IgD-negative memory B cell (primary cell): ENCODE measurements at regions not wholly inside any gene's neighbourhood (a gene's known extent, or its start where the extent isn't known, plus 50 kb on each side); places are given as distances from the start of the nearest gene placed in this dataset.
"Not testable (repeated sequence)": the region's sequence is repeated elsewhere in the genome, so short reads cannot be mapped to it uniquely, and the experiment has no call there.

Source experiments
- H3K27ac Mint-ChIP-seq, 3 donors: one replicate each; pipeline ENCODE4 v1.8.0; 2020 to 2022; ENCODE audit warnings: mild to moderate bottlenecking in 3 of 3, mixed read lengths in 3 of 3, moderate library complexity in 1 of 3
- H3K27me3 Mint-ChIP-seq: one replicate; pipeline ENCODE4 v1.8.0; 2021; ENCODE audit warnings: mixed read lengths
- H3K36me3 Mint-ChIP-seq: one replicate; pipeline ENCODE4 v1.8.0; 2020; ENCODE audit warnings: mild to moderate bottlenecking, mixed read lengths
- H3K4me1 Mint-ChIP-seq, 3 donors: one replicate each; pipeline ENCODE4 v1.8.0; 2020 to 2022; ENCODE audit warnings: mixed read lengths in 3 of 3, mild to moderate bottlenecking in 1 of 3
- H3K4me3 Mint-ChIP-seq, 4 donors: one replicate each; pipeline ENCODE4 v1.8.0; 2020 to 2022; ENCODE audit warnings: mild to moderate bottlenecking in 4 of 4, mixed read lengths in 4 of 4, moderate library complexity in 3 of 4
- H3K9me3 Mint-ChIP-seq, 3 donors: one replicate each; pipeline ENCODE4 v1.8.0; 2020 to 2021; ENCODE audit warnings: mixed read lengths in 3 of 3, mild to moderate bottlenecking in 1 of 3

- not testable (repeated sequence) for H3K4me1 Mint-ChIP-seq, H3K27ac Mint-ChIP-seq, H3K36me3 Mint-ChIP-seq, H3K4me3 Mint-ChIP-seq, H3K9me3 Mint-ChIP-seq, H3K27me3 Mint-ChIP-seq
Measured at GRCh38 chr10:9138829-9139228, 1084.3 kb downstream of the GATA3 start.

- peaks cover 0 to 1% (median 0%) of the 10 kb centered on the region in 3 donors for H3K4me1 Mint-ChIP-seq
- no peak overlapping the region for H3K4me3 Mint-ChIP-seq
Measured at GRCh38 chr10:9140373-9140772, 1085.9 kb downstream of the GATA3 start.

GRCh38 chr10:9147475-9147874 is 1093.0 kb downstream of the GATA3 start:
- no peak overlapping the region for H3K4me3 Mint-ChIP-seq
- H3K36me3 Mint-ChIP-seq = no peaks in the 10 kb centered on the region
- no peak overlapping the region for H3K27ac Mint-ChIP-seq
- no peaks in the 10 kb centered on the region for H3K4me1 Mint-ChIP-seq
- no peaks in the 10 kb centered on the region for H3K27me3 Mint-ChIP-seq
- H3K9me3 Mint-ChIP-seq = peaks cover 0 to 12% (median 8%) of the 10 kb centered on the region in 3 donors

More at GRCh38 chr10:9140373-9140772, 1085.9 kb downstream of the GATA3 start:
- Mint-ChIP-seq H3K27ac (no peak overlapping the region), H3K36me3 (no peaks in the 10 kb centered on the region), H3K27me3 (peaks cover 2% of the 10 kb centered on the region), H3K9me3 (peaks cover 0 to 3% (median 1%) of the 10 kb centered on the region in 3 donors)

GRCh38 chr10:9149134-9149533 is 1094.6 kb downstream of the GATA3 start:
- Mint-ChIP-seq H3K4me3 (no peak overlapping the region), H3K27me3 (no peaks in the 10 kb centered on the region), H3K9me3 (peaks cover 0 to 12% (median 8%) of the 10 kb centered on the region in 3 donors), H3K36me3 (no peaks in the 10 kb centered on the region), H3K4me1 (no peaks in the 10 kb centered on the region), H3K27ac (no peak overlapping the region)

- H3K27ac Mint-ChIP-seq, H3K4me3 Mint-ChIP-seq, H3K9me3 Mint-ChIP-seq, H3K4me1 Mint-ChIP-seq, H3K36me3 Mint-ChIP-seq, H3K27me3 Mint-ChIP-seq: not testable (repeated sequence)
Measured at GRCh38 chr10:9153057-9153456, 1098.6 kb downstream of the GATA3 start.

- H3K9me3 Mint-ChIP-seq = peaks cover 2 to 8% (median 5%) of the 10 kb centered on the region in 3 donors
- H3K27me3 Mint-ChIP-seq = no peaks in the 10 kb centered on the region
- H3K4me3 Mint-ChIP-seq = no peak overlapping the region
- H3K36me3 Mint-ChIP-seq = no peaks in the 10 kb centered on the region
- no peaks in the 10 kb centered on the region for H3K4me1 Mint-ChIP-seq
- no peak overlapping the region for H3K27ac Mint-ChIP-seq
Measured at GRCh38 chr10:9157656-9158055, 1103.2 kb downstream of the GATA3 start.

- peaks cover 5 to 12% (median 5%) of the 10 kb centered on the region in 3 donors for H3K9me3 Mint-ChIP-seq
- H3K27ac Mint-ChIP-seq = no peak overlapping the region
Measured at GRCh38 chr10:9158675-9159074, 1104.2 kb downstream of the GATA3 start.

GRCh38 chr10:9160275-9160674 is 1105.8 kb downstream of the GATA3 start:
- Mint-ChIP-seq H3K4me1 (no peaks in the 10 kb centered on the region), H3K4me3 (no peak overlapping the region), H3K27ac (no peak overlapping the region), H3K36me3 (no peaks in the 10 kb centered on the region), H3K27me3 (no peaks in the 10 kb centered on the region), H3K9me3 (peaks cover 5 to 15% (median 8%) of the 10 kb centered on the region in 3 donors)

More at GRCh38 chr10:9158675-9159074, 1104.2 kb downstream of the GATA3 start:
- H3K36me3 Mint-ChIP-seq = no peaks in the 10 kb centered on the region
- H3K4me3 Mint-ChIP-seq = no peak overlapping the region
- no peaks in the 10 kb centered on the region for H3K27me3 Mint-ChIP-seq
- no peaks in the 10 kb centered on the region for H3K4me1 Mint-ChIP-seq

GRCh38 chr10:9163699-9164098 is 1109.2 kb downstream of the GATA3 start:
- Mint-ChIP-seq H3K27me3 (no peaks in the 10 kb centered on the region), H3K27ac (no peak overlapping the region), H3K4me1 (no peaks in the 10 kb centered on the region), H3K4me3 (no peak overlapping the region), H3K9me3 (peaks cover 2 to 18% (median 14%) of the 10 kb centered on the region in 3 donors), H3K36me3 (no peaks in the 10 kb centered on the region)

- H3K4me1 Mint-ChIP-seq = no peaks in the 10 kb centered on the region
- H3K9me3 Mint-ChIP-seq = peaks cover 0 to 12% (median 10%) of the 10 kb centered on the region in 3 donors
- no peaks in the 10 kb centered on the region for H3K27me3 Mint-ChIP-seq
- H3K36me3 Mint-ChIP-seq = no peaks in the 10 kb centered on the region
- no peak overlapping the region for H3K4me3 Mint-ChIP-seq
- H3K27ac Mint-ChIP-seq = no peak overlapping the region
Measured at GRCh38 chr10:9166770-9167169, 1112.3 kb downstream of the GATA3 start.

GRCh38 chr10:9172276-9172675 is 1117.8 kb downstream of the GATA3 start:
- Mint-ChIP-seq H3K9me3 (peaks cover 0 to 5% (median 3%) of the 10 kb centered on the region in 3 donors), H3K4me1 (no peaks in the 10 kb centered on the region), H3K27ac (no peak overlapping the region), H3K4me3 (no peak overlapping the region), H3K36me3 (no peaks in the 10 kb centered on the region), H3K27me3 (no peaks in the 10 kb centered on the region)

GRCh38 chr10:9175200-9175599 is 1120.7 kb downstream of the GATA3 start:
- H3K4me1 Mint-ChIP-seq = no peaks in the 10 kb centered on the region
- no peak overlapping the region for H3K4me3 Mint-ChIP-seq
- no peak overlapping the region for H3K27ac Mint-ChIP-seq
- no peaks in the 10 kb centered on the region for H3K27me3 Mint-ChIP-seq
- no peaks in the 10 kb centered on the region for H3K36me3 Mint-ChIP-seq
- H3K9me3 Mint-ChIP-seq = peaks cover 0 to 3% (median 3%) of the 10 kb centered on the region in 3 donors

- H3K4me1 Mint-ChIP-seq, H3K36me3 Mint-ChIP-seq, H3K27me3 Mint-ChIP-seq, H3K27ac Mint-ChIP-seq, H3K9me3 Mint-ChIP-seq: not testable (repeated sequence)
- peak overlapping the region in 1 of 4 donors; percentile 28 for H3K4me3 Mint-ChIP-seq
Measured at GRCh38 chr10:9183197-9183880, 1128.9 kb downstream of the GATA3 start.

GRCh38 chr10:9188022-9188810 is 1133.7 kb downstream of the GATA3 start:
- Mint-ChIP-seq H3K27ac (no peak overlapping the region), H3K27me3 (no peaks in the 10 kb centered on the region), H3K4me3 (no peak overlapping the region)

GRCh38 chr10:9189448-9189847 is 1135.0 kb downstream of the GATA3 start:
- Mint-ChIP-seq H3K27ac (no peak overlapping the region), H3K4me3 (no peak overlapping the region), H3K27me3 (no peaks in the 10 kb centered on the region), H3K36me3 (no peaks in the 10 kb centered on the region), H3K4me1 (no peaks in the 10 kb centered on the region), H3K9me3 (no peaks in the 10 kb centered on the region)

More at GRCh38 chr10:9188022-9188810, 1133.7 kb downstream of the GATA3 start:
- no peaks in the 10 kb centered on the region for H3K4me1 Mint-ChIP-seq
- H3K36me3 Mint-ChIP-seq = no peaks in the 10 kb centered on the region
- H3K9me3 Mint-ChIP-seq = no peaks in the 10 kb centered on the region

GRCh38 chr10:9193120-9193519 is 1138.6 kb downstream of the GATA3 start:
- Mint-ChIP-seq H3K9me3 (no peaks in the 10 kb centered on the region), H3K4me1 (no peaks in the 10 kb centered on the region), H3K4me3 (no peak overlapping the region), H3K27ac (no peak overlapping the region), H3K27me3 (peaks cover 3% of the 10 kb centered on the region), H3K36me3 (no peaks in the 10 kb centered on the region)
